Mesendoderm (in vitro differentiated cells): ENCODE measurements at regions not wholly inside any gene's neighbourhood (a gene's known extent, or its start where the extent isn't known, plus 50 kb on each side); places are given as distances from the start of the nearest gene placed in this dataset.

Source experiments
- DNase-seq: peaks from one replicate; pipeline ENCODE4 v3.0.0; 2013
- H2AK5ac ChIP-seq: 2 replicates; pipeline ENCODE4 v1.6.1; 2013; ENCODE audit warnings: low read length, inconsistent platforms
- H2BK120ac ChIP-seq: 2 replicates; pipeline ENCODE4 v1.6.1; 2013; ENCODE audit warnings: low read depth, mild to moderate bottlenecking, low read length, moderate library complexity, mixed read lengths
- H2BK15ac ChIP-seq: replicated peaks from 2 replicates; pipeline ENCODE4 v1.6.1; 2013; ENCODE audit warnings: low read depth, mild to moderate bottlenecking, moderate library complexity
- H2BK5ac ChIP-seq: 2 replicates; pipeline ENCODE4 v1.6.1; 2013; ENCODE audit warnings: low read length, inconsistent platforms
- H3K18ac ChIP-seq: 2 replicates; pipeline ENCODE4 v1.6.1; 2013; ENCODE audit warnings: mild to moderate bottlenecking, low read length, mixed read lengths
- H3K23ac ChIP-seq: one replicate; pipeline ENCODE4 v1.6.1; 2013; ENCODE audit warnings: low read length
- H3K27ac ChIP-seq: 2 replicates; pipeline ENCODE4 v1.5.1; 2013; ENCODE audit warnings: low read depth, mild to moderate bottlenecking, inconsistent platforms, low read length, moderate library complexity
- H3K27me3 ChIP-seq: 2 replicates; pipeline ENCODE4 v1.6.1; 2013; ENCODE audit warnings: low read length, control low read depth, mild to moderate bottlenecking, inconsistent platforms; ENCODE audit not compliant: insufficient read depth, poor library complexity
- H3K36me3 ChIP-seq: 2 replicates; pipeline ENCODE4 v1.6.1; 2013; ENCODE audit warnings: low read length, inconsistent platforms; ENCODE audit not compliant: control insufficient read depth, insufficient read depth
- H3K4ac ChIP-seq: one replicate; pipeline ENCODE4 v1.6.1; 2013; ENCODE audit warnings: low read depth, mild to moderate bottlenecking, low read length, moderate library complexity
- H3K4me1 ChIP-seq: 2 replicates; pipeline ENCODE4 v1.6.1; 2013; ENCODE audit warnings: low read depth, low read length, inconsistent platforms; ENCODE audit not compliant: control insufficient read depth
- H3K4me2 ChIP-seq: 2 replicates; pipeline ENCODE4 v1.6.1; 2013; ENCODE audit warnings: low read length
- H3K4me3 ChIP-seq: 2 replicates; pipeline ENCODE4 v1.5.1; 2013; ENCODE audit warnings: mild to moderate bottlenecking, low read length
- H3K56ac ChIP-seq: one replicate; pipeline ENCODE4 v1.6.1; 2013; ENCODE audit warnings: low read length
- H3K79me1 ChIP-seq: 2 replicates; pipeline ENCODE4 v1.6.1; 2013; ENCODE audit warnings: low read length, inconsistent platforms
- H3K79me2 ChIP-seq: 2 replicates; pipeline ENCODE4 v1.6.1; 2013; ENCODE audit warnings: mild to moderate bottlenecking, low read length; ENCODE audit not compliant: control insufficient read depth, insufficient read depth
- H3K9ac ChIP-seq: 2 replicates; pipeline ENCODE4 v1.6.1; 2013; ENCODE audit warnings: low read length, inconsistent platforms
- H4K5ac ChIP-seq: one replicate; pipeline ENCODE4 v1.6.1; 2013; ENCODE audit warnings: low read length
- H4K8ac ChIP-seq: one replicate; pipeline ENCODE4 v1.6.1; 2013; ENCODE audit warnings: low read depth, mild to moderate bottlenecking, control low read depth, low read length, moderate library complexity
- WGBS: extraction: QIAGEN DNeasy Blood & Tissue Kit; methylation state at CpG from one replicate; pipeline ENCODE4 v1.1.7; 2013; ENCODE audit warnings: low lambda C conversion rate, missing lambda C conversion rate; ENCODE audit not compliant: insufficient coverage; ENCODE audit errors: extremely low coverage; 5-methylcytosine and 5-hydroxymethylcytosine counted together

DNA sequence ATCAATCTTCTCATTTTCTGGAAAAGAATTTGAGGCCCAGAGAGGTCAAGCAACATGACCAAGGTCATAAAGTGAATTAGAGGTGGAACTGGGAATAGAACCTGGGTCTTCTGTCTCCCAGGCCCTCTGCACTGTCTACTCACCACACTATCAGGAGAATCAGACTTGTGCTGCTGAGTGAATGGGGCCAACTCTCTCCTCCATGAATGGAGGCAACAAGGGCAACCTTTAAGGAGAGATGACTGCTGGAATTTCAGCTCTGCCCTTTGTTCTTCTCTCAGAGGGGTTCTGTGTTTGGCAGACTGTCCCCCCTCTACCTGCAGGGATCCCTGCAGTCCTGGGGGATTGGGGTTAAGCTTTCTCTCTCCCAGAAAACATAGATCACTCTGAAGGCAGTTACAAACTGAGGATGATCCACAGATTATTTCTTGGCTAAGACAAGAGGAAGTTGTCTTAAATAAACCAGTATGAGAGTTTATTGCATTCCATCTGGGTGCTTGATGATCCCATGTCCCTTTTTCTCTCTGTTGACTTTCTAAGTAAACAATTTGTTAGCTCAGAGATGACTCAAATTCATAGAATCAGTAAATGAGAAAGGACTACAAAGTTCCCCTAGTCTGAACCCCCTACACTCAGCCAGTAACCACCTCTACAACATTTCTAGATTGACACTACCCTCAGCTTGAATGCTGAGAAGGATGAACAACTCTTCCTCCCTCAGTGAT is 99.0 kb upstream of the LIPC start:
- Histone ChIP-seq H2BK5ac (peak overlapping the region; percentile 72), H3K27me3 (no peaks in the 10 kb centered on the region), H3K36me3 (no peaks in the 10 kb centered on the region), H2AK5ac (no peak overlapping the region), H3K4ac (peak overlapping the region; percentile 78), H3K23ac (no peak overlapping the region), H4K8ac (no peak overlapping the region), H3K79me2 (no peaks in the 10 kb centered on the region), H3K9ac (no peak overlapping the region), H3K4me3 (no peak overlapping the region), H3K27ac (peak overlapping the region; percentile 66), H3K4me1 (peaks cover 16% of the 10 kb centered on the region), H3K56ac (peak overlapping the region; percentile 59), H3K4me2 (no peak overlapping the region), H2BK15ac (peak overlapping the region; percentile 47), H2BK120ac (peak overlapping the region; percentile 83), H3K79me1 (no peaks in the 10 kb centered on the region), H3K18ac (peak overlapping the region; percentile 83), H4K5ac (no peak overlapping the region)
- peak; percentile 24 for DNase-seq

DNA sequence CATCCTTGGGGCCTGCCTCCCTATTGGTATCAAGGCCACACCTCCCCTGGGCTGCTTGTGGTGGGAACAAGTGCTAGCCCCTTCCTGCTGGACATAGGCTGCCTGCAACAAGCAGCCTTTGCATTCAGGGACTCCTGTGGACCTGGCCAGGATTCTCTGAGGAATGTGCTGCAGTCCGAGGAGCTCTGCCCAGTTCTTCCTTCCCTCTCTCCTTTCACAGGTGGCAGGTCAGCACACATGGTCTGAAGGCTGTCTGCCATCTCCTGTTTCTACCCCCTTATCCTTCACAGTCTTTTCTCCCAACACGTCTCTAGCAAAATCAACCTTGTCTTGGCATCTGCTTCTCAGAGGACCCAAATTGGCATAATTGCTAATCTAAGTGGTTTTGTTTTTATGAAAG is 97.0 kb upstream of the LIPC start:
- no CpG with 5 or more reads among the region's 2 CpGs for whole genome bisulfite sequencing
- Histone ChIP-seq H3K27me3 (no peaks in the 10 kb centered on the region), H2BK5ac (no peak overlapping the region), H3K36me3 (no peaks in the 10 kb centered on the region), H3K27ac (no peak overlapping the region), H3K4me1 (peaks cover 16% of the 10 kb centered on the region), H2BK15ac (no peak overlapping the region), H3K23ac (no peak overlapping the region), H3K4me3 (no peak overlapping the region), H2AK5ac (no peak overlapping the region), H3K79me1 (no peaks in the 10 kb centered on the region), H3K79me2 (no peaks in the 10 kb centered on the region), H4K5ac (no peak overlapping the region), H3K9ac (no peak overlapping the region), H4K8ac (no peak overlapping the region), H3K4me2 (no peak overlapping the region), H2BK120ac (no peak overlapping the region), H3K18ac (no peak overlapping the region), H3K4ac (no peak overlapping the region), H3K56ac (no peak overlapping the region)
- DNase-seq = no peak

GRCh38 chr15:58336161-58336560 is 95.6 kb upstream of the LIPC start:
- Histone ChIP-seq H2BK5ac (no peak overlapping the region), H2AK5ac (no peak overlapping the region), H4K5ac (no peak overlapping the region), H3K79me1 (no peaks in the 10 kb centered on the region), H3K4me3 (no peak overlapping the region), H3K4me2 (no peak overlapping the region), H3K9ac (no peak overlapping the region), H3K36me3 (no peaks in the 10 kb centered on the region), H3K56ac (no peak overlapping the region), H3K4ac (no peak overlapping the region), H3K79me2 (no peaks in the 10 kb centered on the region), H3K27me3 (no peaks in the 10 kb centered on the region), H3K23ac (no peak overlapping the region), H2BK120ac (no peak overlapping the region), H3K18ac (no peak overlapping the region), H4K8ac (no peak overlapping the region), H3K4me1 (peaks cover 7% of the 10 kb centered on the region), H2BK15ac (no peak overlapping the region), H3K27ac (no peak overlapping the region)
- DNase-seq = no peak
- no CpG with 5 or more reads among the region's 3 CpGs for WGBS

DNA sequence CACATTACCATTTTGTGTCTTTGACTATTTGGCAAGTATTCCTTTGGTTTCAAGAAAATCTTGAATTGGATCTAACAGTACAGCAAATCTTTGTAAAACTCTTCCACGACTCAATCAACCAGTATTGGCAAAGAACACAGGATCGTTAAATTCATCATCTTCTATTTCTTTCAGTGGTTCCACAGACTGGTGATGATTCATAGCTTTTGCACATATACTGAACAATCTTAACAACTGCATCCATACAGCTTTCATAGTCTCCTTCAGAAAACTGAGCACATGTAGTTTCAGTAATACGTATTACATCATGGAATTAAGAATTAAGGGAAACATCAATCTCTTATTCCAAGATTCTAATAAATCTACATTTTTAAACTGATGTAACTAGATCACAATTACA is 91.6 kb upstream of the LIPC start:
- Histone ChIP-seq H3K4me1 (no peaks in the 10 kb centered on the region), H3K36me3 (no peaks in the 10 kb centered on the region), H3K18ac (no peak overlapping the region), H3K27me3 (no peaks in the 10 kb centered on the region), H2AK5ac (no peak overlapping the region), H2BK15ac (no peak overlapping the region), H3K23ac (no peak overlapping the region), H3K4me3 (no peak overlapping the region), H3K4ac (no peak overlapping the region), H3K79me2 (no peaks in the 10 kb centered on the region), H2BK5ac (no peak overlapping the region), H3K27ac (no peak overlapping the region), H3K4me2 (no peak overlapping the region), H3K79me1 (no peaks in the 10 kb centered on the region), H4K5ac (no peak overlapping the region), H3K9ac (no peak overlapping the region), H3K56ac (no peak overlapping the region), H4K8ac (no peak overlapping the region), H2BK120ac (no peak overlapping the region)
- DNase-seq = no peak
- WGBS = no CpG with 5 or more reads among the region's 3 CpGs

DNA sequence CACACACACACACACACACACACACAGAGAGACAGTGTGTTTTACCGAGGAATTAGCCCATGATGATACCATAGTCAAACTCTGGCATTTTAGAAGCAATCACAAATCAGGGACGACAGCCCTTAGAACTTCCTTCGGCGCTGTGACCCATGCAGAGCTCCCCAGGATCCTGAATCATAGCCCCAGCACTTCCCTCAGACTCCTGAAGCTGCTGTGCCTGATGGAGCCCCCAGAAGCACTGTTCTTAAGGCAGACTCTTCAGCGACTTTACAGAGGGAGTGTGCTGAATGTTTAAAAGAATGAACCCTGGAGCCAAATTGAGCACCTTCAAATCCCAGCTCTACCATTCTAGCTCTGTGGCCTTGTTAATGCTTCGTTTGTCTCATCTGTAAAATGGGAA is 89.3 kb upstream of the LIPC start:
- peak overlapping the region; percentile 64 for H2BK15ac ChIP-seq
- H2AK5ac ChIP-seq = no peak overlapping the region
- no peak overlapping the region for H3K4me3 ChIP-seq
- H3K27ac ChIP-seq = no peak overlapping the region
- no peak overlapping the region for H4K8ac ChIP-seq
- no peak overlapping the region for H4K5ac ChIP-seq
- no peak overlapping the region for H3K18ac ChIP-seq
- WGBS = no CpG with 5 or more reads among the region's 6 CpGs
- H3K4me2 ChIP-seq = no peak overlapping the region
- H3K27me3 ChIP-seq = no peaks in the 10 kb centered on the region
- no peak for DNase-seq
- no peaks in the 10 kb centered on the region for H3K4me1 ChIP-seq
- no peak overlapping the region for H2BK120ac ChIP-seq
- no peak overlapping the region for H3K9ac ChIP-seq
- H3K79me2 ChIP-seq = no peaks in the 10 kb centered on the region
- no peaks in the 10 kb centered on the region for H3K36me3 ChIP-seq
- H3K23ac ChIP-seq = no peak overlapping the region
- no peaks in the 10 kb centered on the region for H3K79me1 ChIP-seq
- no peak overlapping the region for H3K56ac ChIP-seq
- no peak overlapping the region for H2BK5ac ChIP-seq
- H3K4ac ChIP-seq = no peak overlapping the region
